B cell (primary cell): ENCODE measurements at regions not wholly inside any gene's neighbourhood (a gene's known extent, or its start where the extent isn't known, plus 50 kb on each side); places are given as distances from the start of the nearest gene placed in this dataset.

ENCODE experiments used
- EZH2 ChIP-seq: IDR thresholded peaks from 2 replicates; pipeline ENCODE4 v1.6.1; 2012; ENCODE audit warnings: borderline replicate concordance, low read depth, mild to moderate bottlenecking, moderate library complexity, low read length; ENCODE audit not compliant: insufficient read depth, poor library complexity, severe bottlenecking
- TF ChIP-seq, protein P1 (sequence below): fragments of 200-600 bp; IDR thresholded peaks from one replicate; pipeline ENCODE4 v1.8.0; 2022; ENCODE audit warnings: antibody characterized with exemption, mild to moderate bottlenecking

DNA sequence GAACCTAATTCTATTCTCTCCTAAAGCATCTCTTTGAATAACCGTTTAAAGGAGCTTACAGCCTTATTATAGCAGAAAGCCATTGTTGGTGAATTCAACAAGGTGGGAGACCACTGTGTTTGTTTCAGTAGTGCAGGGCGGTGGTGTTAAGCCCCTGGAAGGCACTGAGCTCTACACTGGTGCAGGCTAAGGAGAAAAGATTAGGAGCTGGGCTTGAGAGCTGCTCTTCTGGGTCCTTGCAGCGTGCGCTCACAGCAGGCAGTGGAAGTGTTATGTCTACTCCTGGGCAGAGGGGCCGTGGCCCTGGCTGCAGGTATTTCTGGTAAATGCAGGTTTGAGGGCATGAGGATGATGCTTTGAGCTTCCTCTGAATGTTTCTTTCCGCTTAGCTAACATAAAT lies 361.2 kb downstream of the RNF144B start:
- TF ChIP-seq, protein P1, sequence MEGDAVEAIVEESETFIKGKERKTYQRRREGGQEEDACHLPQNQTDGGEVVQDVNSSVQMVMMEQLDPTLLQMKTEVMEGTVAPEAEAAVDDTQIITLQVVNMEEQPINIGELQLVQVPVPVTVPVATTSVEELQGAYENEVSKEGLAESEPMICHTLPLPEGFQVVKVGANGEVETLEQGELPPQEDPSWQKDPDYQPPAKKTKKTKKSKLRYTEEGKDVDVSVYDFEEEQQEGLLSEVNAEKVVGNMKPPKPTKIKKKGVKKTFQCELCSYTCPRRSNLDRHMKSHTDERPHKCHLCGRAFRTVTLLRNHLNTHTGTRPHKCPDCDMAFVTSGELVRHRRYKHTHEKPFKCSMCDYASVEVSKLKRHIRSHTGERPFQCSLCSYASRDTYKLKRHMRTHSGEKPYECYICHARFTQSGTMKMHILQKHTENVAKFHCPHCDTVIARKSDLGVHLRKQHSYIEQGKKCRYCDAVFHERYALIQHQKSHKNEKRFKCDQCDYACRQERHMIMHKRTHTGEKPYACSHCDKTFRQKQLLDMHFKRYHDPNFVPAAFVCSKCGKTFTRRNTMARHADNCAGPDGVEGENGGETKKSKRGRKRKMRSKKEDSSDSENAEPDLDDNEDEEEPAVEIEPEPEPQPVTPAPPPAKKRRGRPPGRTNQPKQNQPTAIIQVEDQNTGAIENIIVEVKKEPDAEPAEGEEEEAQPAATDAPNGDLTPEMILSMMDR: no peak
- TF ChIP-seq EZH2: no peak
